ENCODE measurements at regions not wholly inside any gene's neighbourhood (a gene's known extent, or its start where the extent isn't known, plus 50 kb on each side); places are given as distances from the start of the nearest gene placed in this dataset.

- DNase-seq = peak in 1 of 5 donors; percentile 0
Observed at GRCh38 chr5:31048282-31049270, 144.9 kb upstream of the CDH6 start.

GRCh38 chr5:31047621-31048020, 145.9 kb upstream of the CDH6 start:
- no peak for DNase-seq

GRCh38 chr5:31047007-31047406, 146.5 kb upstream of the CDH6 start:
- DNase-seq = no peak

GRCh38 chr5:31036411-31036810, 157.1 kb upstream of the CDH6 start:
- DNase-seq = no peak

- DNase-seq = no peak
Observed at GRCh38 chr5:31033295-31033694, 160.2 kb upstream of the CDH6 start.

- no peak for DNase-seq
Observed at GRCh38 chr5:31029925-31030324, 163.6 kb upstream of the CDH6 start.

GRCh38 chr5:31027721-31028120, 165.8 kb upstream of the CDH6 start:
- no peak for DNase-seq

- DNase-seq = no peak
Observed at GRCh38 chr5:31023105-31023504, 170.4 kb upstream of the CDH6 start.

GRCh38 chr5:31021181-31021624, 172.3 kb upstream of the CDH6 start:
- DNase-seq = no peak

GRCh38 chr5:31008231-31008630, 185.3 kb upstream of the CDH6 start:
- no peak for DNase-seq

- DNase-seq = no peak
Observed at GRCh38 chr5:31007672-31008071, 185.8 kb upstream of the CDH6 start.

GRCh38 chr5:31000287-31000686, 193.2 kb upstream of the CDH6 start:
- DNase-seq = no peak

- no peak for DNase-seq
Observed at GRCh38 chr5:30997681-30998080, 195.8 kb upstream of the CDH6 start.

- DNase-seq = no peak
Observed at GRCh38 chr5:30994902-30995301, 198.6 kb upstream of the CDH6 start.

GRCh38 chr5:30994176-30994575, 199.3 kb upstream of the CDH6 start:
- DNase-seq = no peak

GRCh38 chr5:30991462-30991861, 202.0 kb upstream of the CDH6 start:
- no peak for DNase-seq

GRCh38 chr5:30981576-30981975, 211.9 kb upstream of the CDH6 start:
- DNase-seq = no peak

- no peak for DNase-seq
Observed at GRCh38 chr5:30968971-30969370, 224.5 kb upstream of the CDH6 start.

GRCh38 chr5:30960036-30960435, 233.4 kb upstream of the CDH6 start:
- DNase-seq = no peak

GRCh38 chr5:30959238-30959637, 234.2 kb upstream of the CDH6 start:
- DNase-seq = no peak

- DNase-seq = no peak
Observed at GRCh38 chr5:30957591-30957990, 235.9 kb upstream of the CDH6 start.

- DNase-seq = no peak
Observed at GRCh38 chr5:30956251-30956650, 237.2 kb upstream of the CDH6 start.

- no peak for DNase-seq
Observed at GRCh38 chr5:30937070-30937469, 256.4 kb upstream of the CDH6 start.

GRCh38 chr5:30933599-30933998, 259.9 kb upstream of the CDH6 start:
- DNase-seq = no peak

All from T-helper 1 cell (primary cell).